Vagina (tissue), 2 donors: ENCODE measurements at regions not wholly inside any gene's neighbourhood (a gene's known extent, or its start where the extent isn't known, plus 50 kb on each side); places are given as distances from the start of the nearest gene placed in this dataset.

Experiments
- DNase-seq, 2 donors: peaks; one replicate each; pipeline ENCODE4 v3.0.0-alpha.2; 2017; ENCODE audit errors: extremely low spot score in 2 of 2
- H3K27ac ChIP-seq: fragments of 200-600 bp; sonication (generic); one replicate; pipeline ENCODE4 v1.5.1; 2019
- H3K27me3 ChIP-seq: fragments of 200-600 bp; sonication (generic); one replicate; pipeline ENCODE4 v1.5.1; 2019
- H3K36me3 ChIP-seq, 2 donors: fragments of 200-600 bp; sonication (generic); one replicate each; pipeline ENCODE4 v1.5.1; 2017 to 2019
- H3K4me1 ChIP-seq: fragments of 200-600 bp; sonication (generic); one replicate; pipeline ENCODE4 v1.5.1; 2019
- H3K4me3 ChIP-seq, 2 donors: fragments of 200-600 bp; sonication (generic); 1 replicate in 1 of 2; 2 replicates in 1 of 2; pipeline ENCODE4 v1.5.1; 2016 to 2019
- H3K9me3 ChIP-seq: fragments of 200-600 bp; sonication (generic); one replicate; pipeline ENCODE4 v1.5.1; 2019
- POLR2A ChIP-seq, 2 donors: fragments of 450-650 bp; IDR thresholded peaks; one replicate each; pipeline ENCODE4 v1.6.1; 2017; ENCODE audit warnings: antibody characterized with exemption in 2 of 2, mild to moderate bottlenecking in 2 of 2, moderate library complexity in 2 of 2
- POLR2AphosphoS5 ChIP-seq, 2 donors: sonication (generic); formaldehyde crosslinking; IDR thresholded peaks; one replicate each; pipeline ENCODE4 v1.9.0; 2017; ENCODE audit warnings: antibody characterized with exemption in 2 of 2, mild to moderate bottlenecking in 2 of 2, low read depth in 1 of 2; ENCODE audit not compliant: insufficient read depth in 1 of 2
- intact Hi-C: fragments of 100-400 bp; cut with DNase I; formaldehyde crosslinking; loops from one replicate; pipeline ENCODE4 v1.15.1; 2023
- TF ChIP-seq, protein P1 (sequence below), 3 experiments: fragments of 450-650 bp in 2 of 3; fragments of 200-600 bp in 1 of 3; sonication (generic) in 1 of 3; IDR thresholded peaks; one replicate each; pipeline ENCODE4 v1.5.1; 2017 to 2019; ENCODE audit warnings: antibody characterized with exemption in 3 of 3, mild to moderate bottlenecking in 2 of 3, moderate library complexity in 2 of 3

DNA sequence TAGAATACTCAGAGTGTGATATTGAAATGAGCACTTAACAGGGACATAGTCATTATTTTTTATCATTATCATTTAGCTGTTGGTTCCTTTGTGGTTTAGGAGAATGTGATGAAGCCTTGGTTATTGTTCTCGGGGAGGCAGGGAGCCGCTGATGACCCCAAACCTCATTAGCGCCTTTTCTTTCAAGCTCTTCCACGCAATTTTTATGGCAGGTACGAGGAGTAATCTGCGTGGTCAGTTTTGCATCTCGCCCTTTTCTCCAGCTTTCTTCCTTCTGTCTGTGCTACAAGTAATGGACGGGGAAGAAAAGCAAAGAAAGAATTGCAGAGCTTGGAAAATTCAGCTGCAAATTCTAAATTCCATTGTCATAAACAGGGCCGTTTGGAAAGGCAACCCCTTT is 338.4 kb downstream of the GLRX3 start:
- no peaks in the 10 kb centered on the region for H3K4me1 ChIP-seq
- no peaks in the 10 kb centered on the region for H3K9me3 ChIP-seq
- H3K27ac ChIP-seq: no peak overlapping the region
- H3K27me3 ChIP-seq: no peaks in the 10 kb centered on the region
- no peak overlapping the region for H3K4me3 ChIP-seq
- no peak for DNase-seq
- no peaks in the 10 kb centered on the region for H3K36me3 ChIP-seq
- no peak for TF ChIP-seq POLR2A (IDR thresholded peaks at IDR 0.05)
- no peak for TF ChIP-seq POLR2AphosphoS5 (IDR thresholded peaks at IDR 0.05; ENCODE audit: insufficient read depth in 1 of 2, low read depth in 1 of 2)
- TF ChIP-seq, protein P1, sequence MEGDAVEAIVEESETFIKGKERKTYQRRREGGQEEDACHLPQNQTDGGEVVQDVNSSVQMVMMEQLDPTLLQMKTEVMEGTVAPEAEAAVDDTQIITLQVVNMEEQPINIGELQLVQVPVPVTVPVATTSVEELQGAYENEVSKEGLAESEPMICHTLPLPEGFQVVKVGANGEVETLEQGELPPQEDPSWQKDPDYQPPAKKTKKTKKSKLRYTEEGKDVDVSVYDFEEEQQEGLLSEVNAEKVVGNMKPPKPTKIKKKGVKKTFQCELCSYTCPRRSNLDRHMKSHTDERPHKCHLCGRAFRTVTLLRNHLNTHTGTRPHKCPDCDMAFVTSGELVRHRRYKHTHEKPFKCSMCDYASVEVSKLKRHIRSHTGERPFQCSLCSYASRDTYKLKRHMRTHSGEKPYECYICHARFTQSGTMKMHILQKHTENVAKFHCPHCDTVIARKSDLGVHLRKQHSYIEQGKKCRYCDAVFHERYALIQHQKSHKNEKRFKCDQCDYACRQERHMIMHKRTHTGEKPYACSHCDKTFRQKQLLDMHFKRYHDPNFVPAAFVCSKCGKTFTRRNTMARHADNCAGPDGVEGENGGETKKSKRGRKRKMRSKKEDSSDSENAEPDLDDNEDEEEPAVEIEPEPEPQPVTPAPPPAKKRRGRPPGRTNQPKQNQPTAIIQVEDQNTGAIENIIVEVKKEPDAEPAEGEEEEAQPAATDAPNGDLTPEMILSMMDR (IDR thresholded peaks at IDR 0.05): no peak
- intact Hi-C loops: no loop called here

GRCh38 chr10:130477360-130477759 is 341.2 kb downstream of the GLRX3 start:
- no peak for TF ChIP-seq POLR2A (IDR thresholded peaks at IDR 0.05)
- no peak for TF ChIP-seq POLR2AphosphoS5 (IDR thresholded peaks at IDR 0.05; ENCODE audit: insufficient read depth in 1 of 2, low read depth in 1 of 2)
- TF ChIP-seq, protein P1 (IDR thresholded peaks at IDR 0.05): no peak
- intact Hi-C loops: no loop called here
- Histone ChIP-seq H3K27me3 (no peaks in the 10 kb centered on the region), H3K27ac (no peak overlapping the region), H3K9me3 (no peaks in the 10 kb centered on the region), H3K36me3 (no peaks in the 10 kb centered on the region), H3K4me3 (no peak overlapping the region), H3K4me1 (no peaks in the 10 kb centered on the region)
- no peak for DNase-seq

DNA sequence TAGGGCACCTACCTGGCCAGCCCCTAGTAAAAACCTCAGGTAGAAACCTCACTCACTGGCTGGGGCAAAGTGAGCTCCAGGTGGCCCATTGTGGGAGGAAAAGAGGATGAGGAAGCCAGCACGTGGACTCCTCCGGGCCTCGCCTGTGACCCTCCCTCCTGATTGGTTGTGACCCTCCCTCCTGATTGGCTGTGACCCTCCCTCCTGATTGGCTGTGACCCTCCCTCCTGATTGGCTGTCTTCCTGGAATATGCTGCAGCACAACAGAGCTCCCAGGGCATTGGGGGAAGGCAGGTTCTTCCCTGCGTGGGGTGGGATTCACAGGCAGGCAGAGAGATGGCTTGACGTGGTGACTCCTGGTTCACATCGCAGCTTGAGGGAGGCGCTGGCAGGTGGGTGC is 343.0 kb downstream of the GLRX3 start:
- intact Hi-C loops: no loop called here
- Histone ChIP-seq H3K27ac (no peak overlapping the region), H3K9me3 (no peaks in the 10 kb centered on the region), H3K4me1 (no peaks in the 10 kb centered on the region), H3K4me3 (no peak overlapping the region), H3K27me3 (no peaks in the 10 kb centered on the region), H3K36me3 (no peaks in the 10 kb centered on the region)
- TF ChIP-seq POLR2AphosphoS5 (IDR thresholded peaks at IDR 0.05; ENCODE audit: insufficient read depth in 1 of 2, low read depth in 1 of 2) (no peak), POLR2A (IDR thresholded peaks at IDR 0.05) (no peak)
- TF ChIP-seq, protein P1 (IDR thresholded peaks at IDR 0.05): no peak
- DNase-seq: no peak

- Histone ChIP-seq H3K4me1 (no peaks in the 10 kb centered on the region), H3K4me3 (no peak overlapping the region), H3K9me3 (no peaks in the 10 kb centered on the region), H3K27me3 (no peaks in the 10 kb centered on the region), H3K27ac (no peak overlapping the region), H3K36me3 (no peaks in the 10 kb centered on the region)
- no peak for DNase-seq
- TF ChIP-seq POLR2AphosphoS5 (IDR thresholded peaks at IDR 0.05; ENCODE audit: insufficient read depth in 1 of 2, low read depth in 1 of 2) (no peak), POLR2A (IDR thresholded peaks at IDR 0.05) (no peak)
- TF ChIP-seq, protein P1 (IDR thresholded peaks at IDR 0.05): no peak
- intact Hi-C loops: no loop called here
Observed at GRCh38 chr10:130479926-130480325, 343.7 kb downstream of the GLRX3 start.

- intact Hi-C loops: no loop called here
- no peak overlapping the region for H3K4me3 ChIP-seq
- no peaks in the 10 kb centered on the region for H3K36me3 ChIP-seq
- H3K27me3 ChIP-seq: no peaks in the 10 kb centered on the region
- TF ChIP-seq, protein P1 (IDR thresholded peaks at IDR 0.05): no peak
- TF ChIP-seq POLR2A (IDR thresholded peaks at IDR 0.05): no peak
- no peak for TF ChIP-seq POLR2AphosphoS5 (IDR thresholded peaks at IDR 0.05; ENCODE audit: insufficient read depth in 1 of 2, low read depth in 1 of 2)
- no peaks in the 10 kb centered on the region for H3K9me3 ChIP-seq
- no peak for DNase-seq
- H3K4me1 ChIP-seq: no peaks in the 10 kb centered on the region
- no peak overlapping the region for H3K27ac ChIP-seq
Observed at GRCh38 chr10:130480491-130480890, 344.3 kb downstream of the GLRX3 start.
